ENCODE measurements at regions not wholly inside any gene's neighbourhood (a gene's known extent, or its start where the extent isn't known, plus 50 kb on each side); places are given as distances from the start of the nearest gene placed in this dataset.

DNA sequence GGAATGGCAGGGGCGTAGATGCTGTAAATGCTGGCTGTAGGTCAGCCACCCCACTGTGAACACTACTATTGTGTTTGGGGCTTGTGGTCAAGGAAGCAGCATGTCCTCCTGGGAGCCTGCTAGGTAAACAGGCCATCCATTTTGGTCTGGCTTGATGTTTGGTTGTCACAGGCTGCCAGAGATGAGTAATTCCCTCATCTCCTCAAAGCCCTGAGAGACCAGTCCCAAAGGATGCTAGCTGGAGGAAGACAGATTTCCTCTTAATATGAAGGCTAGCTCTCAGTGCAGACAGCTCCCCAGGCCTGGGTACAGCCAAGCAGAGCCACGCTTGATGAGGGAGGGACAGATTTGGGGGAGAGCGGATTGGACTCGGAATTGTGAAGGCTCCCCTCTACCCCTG, 72.5 kb upstream of the MAP1B start:
- DNase-seq (ENCODE audit: low spot score) = no peak
- WGBS = 93% methylated on average over 4 of the region's 4 CpGs
- Histone ChIP-seq H3K9me3 (no peaks in the 10 kb centered on the region), H3K36me3 (no peaks in the 10 kb centered on the region), H3K4me1 (replicated peaks) (no peaks in the 10 kb centered on the region), H3K4me3 (no peak overlapping the region), H3K27me3 (replicated peaks; ENCODE audit: insufficient read depth) (no peaks in the 10 kb centered on the region), H3K27ac (no peak overlapping the region)
- intact Hi-C loops (cut with DNase I) = no loop called here
- TF ChIP-seq, protein P1, sequence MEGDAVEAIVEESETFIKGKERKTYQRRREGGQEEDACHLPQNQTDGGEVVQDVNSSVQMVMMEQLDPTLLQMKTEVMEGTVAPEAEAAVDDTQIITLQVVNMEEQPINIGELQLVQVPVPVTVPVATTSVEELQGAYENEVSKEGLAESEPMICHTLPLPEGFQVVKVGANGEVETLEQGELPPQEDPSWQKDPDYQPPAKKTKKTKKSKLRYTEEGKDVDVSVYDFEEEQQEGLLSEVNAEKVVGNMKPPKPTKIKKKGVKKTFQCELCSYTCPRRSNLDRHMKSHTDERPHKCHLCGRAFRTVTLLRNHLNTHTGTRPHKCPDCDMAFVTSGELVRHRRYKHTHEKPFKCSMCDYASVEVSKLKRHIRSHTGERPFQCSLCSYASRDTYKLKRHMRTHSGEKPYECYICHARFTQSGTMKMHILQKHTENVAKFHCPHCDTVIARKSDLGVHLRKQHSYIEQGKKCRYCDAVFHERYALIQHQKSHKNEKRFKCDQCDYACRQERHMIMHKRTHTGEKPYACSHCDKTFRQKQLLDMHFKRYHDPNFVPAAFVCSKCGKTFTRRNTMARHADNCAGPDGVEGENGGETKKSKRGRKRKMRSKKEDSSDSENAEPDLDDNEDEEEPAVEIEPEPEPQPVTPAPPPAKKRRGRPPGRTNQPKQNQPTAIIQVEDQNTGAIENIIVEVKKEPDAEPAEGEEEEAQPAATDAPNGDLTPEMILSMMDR (IDR thresholded peaks at IDR 0.05) = no peak
- TF ChIP-seq POLR2AphosphoS5 (IDR thresholded peaks at IDR 0.05) = no peak
- TF ChIP-seq POLR2A (IDR thresholded peaks at IDR 0.05) = no peak

DNA sequence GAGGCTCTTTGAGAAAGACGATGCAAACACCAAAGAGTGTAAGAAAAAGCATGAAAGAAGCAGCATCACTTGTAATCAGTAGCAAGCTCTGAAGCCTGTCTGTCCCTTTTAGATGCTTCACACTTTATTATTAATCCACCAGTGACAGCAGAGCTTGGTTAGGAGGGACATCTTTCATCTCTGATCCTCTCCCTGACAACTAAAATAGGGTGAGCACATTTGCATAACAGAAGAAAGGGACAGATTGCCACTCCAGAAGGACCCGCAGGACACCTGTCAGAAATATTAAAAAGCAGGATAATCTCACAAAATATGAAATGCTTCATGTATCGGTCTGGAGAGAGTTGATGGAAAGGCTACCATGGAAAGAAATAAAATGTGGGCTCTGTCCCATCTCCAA, 71.4 kb upstream of the MAP1B start:
- WGBS = 88% methylated on average over 3 of the region's 3 CpGs
- no peaks in the 10 kb centered on the region for H3K4me1 ChIP-seq (replicated peaks)
- H3K36me3 ChIP-seq = no peaks in the 10 kb centered on the region
- no peak overlapping the region for H3K27ac ChIP-seq
- no peak for DNase-seq (ENCODE audit: low spot score)
- intact Hi-C loops (cut with DNase I) = no loop called here
- H3K9me3 ChIP-seq = no peaks in the 10 kb centered on the region
- TF ChIP-seq POLR2A (IDR thresholded peaks at IDR 0.05) (no peak), POLR2AphosphoS5 (IDR thresholded peaks at IDR 0.05) (no peak)
- TF ChIP-seq, protein P1 (IDR thresholded peaks at IDR 0.05) = no peak
- H3K27me3 ChIP-seq (replicated peaks; ENCODE audit: insufficient read depth) = no peaks in the 10 kb centered on the region
- H3K4me3 ChIP-seq = no peak overlapping the region

DNA sequence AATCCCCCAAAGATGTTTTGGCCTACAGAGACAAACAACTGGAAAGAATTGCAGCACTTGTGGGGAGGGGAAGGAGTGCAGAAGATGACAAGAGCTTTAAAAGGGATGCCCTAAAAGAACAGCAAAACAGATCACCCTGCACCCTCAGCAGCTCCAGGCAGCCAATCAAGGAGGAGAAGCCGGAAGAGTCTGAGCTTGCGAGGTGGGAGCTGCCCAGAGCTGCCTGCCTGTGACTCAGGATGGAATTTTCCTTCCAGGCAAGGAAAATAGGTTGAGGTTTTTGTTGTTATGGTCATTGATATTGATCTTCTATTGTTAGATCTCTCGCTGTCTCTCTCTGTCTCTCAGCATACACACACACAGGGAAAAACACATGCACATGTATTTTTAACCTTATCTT, 70.3 kb upstream of the MAP1B start:
- Histone ChIP-seq H3K9me3 (no peaks in the 10 kb centered on the region), H3K36me3 (no peaks in the 10 kb centered on the region), H3K4me1 (replicated peaks) (no peaks in the 10 kb centered on the region), H3K27ac (no peak overlapping the region), H3K27me3 (replicated peaks; ENCODE audit: insufficient read depth) (no peaks in the 10 kb centered on the region), H3K4me3 (no peak overlapping the region)
- intact Hi-C loops (cut with DNase I) = no loop called here
- DNase-seq (ENCODE audit: low spot score) = no peak
- no peak for TF ChIP-seq POLR2AphosphoS5 (IDR thresholded peaks at IDR 0.05)
- TF ChIP-seq, protein P1 (IDR thresholded peaks at IDR 0.05) = no peak
- TF ChIP-seq POLR2A (IDR thresholded peaks at IDR 0.05) = no peak
- 14% methylated on average over 3 of the region's 3 CpGs for WGBS

DNA sequence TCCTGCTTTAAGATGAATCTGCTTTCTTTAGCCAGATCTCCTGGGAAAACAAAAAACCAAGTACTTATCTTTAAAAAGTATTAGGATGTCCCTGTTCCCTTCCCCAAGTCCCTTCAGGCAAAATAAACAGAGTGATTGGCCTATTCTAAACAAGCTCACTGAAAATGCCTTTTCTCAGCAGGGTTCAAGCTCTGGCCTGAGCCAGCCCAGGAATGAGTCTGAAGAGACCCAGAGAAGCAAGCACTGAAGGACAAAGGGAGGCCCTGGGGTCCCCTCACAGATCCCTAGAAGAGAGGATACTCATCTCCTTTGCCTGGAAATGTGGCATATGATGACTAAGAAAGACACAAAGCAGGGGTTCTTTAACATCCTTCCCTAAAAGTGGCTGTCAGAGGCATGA, 66.8 kb upstream of the MAP1B start:
- DNase-seq (ENCODE audit: low spot score) = no peak
- Histone ChIP-seq H3K36me3 (no peaks in the 10 kb centered on the region), H3K4me1 (replicated peaks) (no peaks in the 10 kb centered on the region), H3K4me3 (no peak overlapping the region), H3K27ac (no peak overlapping the region), H3K9me3 (no peaks in the 10 kb centered on the region), H3K27me3 (replicated peaks; ENCODE audit: insufficient read depth) (no peaks in the 10 kb centered on the region)
- no peak for TF ChIP-seq POLR2AphosphoS5 (IDR thresholded peaks at IDR 0.05)
- TF ChIP-seq, protein P1 (IDR thresholded peaks at IDR 0.05) = no peak
- TF ChIP-seq POLR2A (IDR thresholded peaks at IDR 0.05) = no peak
- intact Hi-C loops (cut with DNase I) = no loop called here

DNA sequence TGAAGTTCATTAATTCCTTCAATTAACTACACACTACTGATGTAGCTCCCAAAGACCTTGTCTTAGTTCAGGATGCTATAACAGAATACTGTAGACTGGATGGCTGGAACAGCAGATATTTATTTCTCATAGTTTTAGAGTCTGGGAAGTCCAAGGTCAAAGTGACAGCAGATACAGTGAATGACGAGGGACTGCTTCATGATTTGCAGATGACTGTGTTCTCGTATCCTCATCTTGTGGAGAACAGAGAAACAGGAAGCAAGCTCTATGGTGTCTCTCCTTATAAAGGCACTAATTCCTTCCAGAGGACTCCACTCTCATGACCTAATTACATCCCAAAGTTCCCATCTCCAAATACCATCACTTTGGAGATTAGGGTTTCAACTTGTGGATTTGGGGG, 65.6 kb upstream of the MAP1B start:
- Histone ChIP-seq H3K27ac (no peak overlapping the region), H3K27me3 (replicated peaks; ENCODE audit: insufficient read depth) (no peaks in the 10 kb centered on the region), H3K4me3 (no peak overlapping the region), H3K36me3 (no peaks in the 10 kb centered on the region), H3K9me3 (no peaks in the 10 kb centered on the region), H3K4me1 (replicated peaks) (no peaks in the 10 kb centered on the region)
- TF ChIP-seq POLR2AphosphoS5 (IDR thresholded peaks at IDR 0.05) (no peak), POLR2A (IDR thresholded peaks at IDR 0.05) (no peak)
- TF ChIP-seq, protein P1 (IDR thresholded peaks at IDR 0.05) = no peak
- intact Hi-C loops (cut with DNase I) = no loop called here
- DNase-seq (ENCODE audit: low spot score) = no peak
- 85% methylated on average over 2 of the region's 2 CpGs for WGBS
